ENCODE measurements at regions not wholly inside any gene's neighbourhood (a gene's known extent, or its start where the extent isn't known, plus 50 kb on each side); places are given as distances from the start of the nearest gene placed in this dataset.
A peak's percentile ranks its signal among the peaks of the same experiment; 100 is the strongest.

DNA sequence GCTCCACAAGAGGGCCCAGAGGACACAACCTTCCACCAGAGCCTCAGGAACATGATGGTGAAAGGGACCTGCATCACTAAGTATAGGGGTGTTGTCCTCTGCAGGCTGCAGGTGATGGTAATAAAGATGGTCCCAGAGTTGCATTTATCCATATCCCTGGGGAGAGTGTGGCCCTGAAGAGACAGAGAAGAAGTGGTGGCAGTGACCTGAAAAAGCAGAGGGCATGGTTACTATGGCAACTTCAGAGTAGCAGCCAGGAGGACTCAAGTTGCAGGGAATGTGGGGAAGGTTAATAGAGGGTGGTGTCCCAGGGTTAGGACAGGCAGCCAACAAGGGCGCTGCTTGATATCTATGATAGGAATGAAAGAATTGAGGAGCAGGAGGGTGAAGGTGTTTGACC, 57.1 kb downstream of the HLA-A start:
- DNase-seq, result no peak
- no peaks in the 10 kb centered on the region for H3K36me3 ChIP-seq (ENCODE audit: insufficient read depth, low read length)
- H3K4me1 ChIP-seq (ENCODE audit: insufficient read depth, low read length), result no peaks in the 10 kb centered on the region
- H3K36me3 Mint-ChIP-seq, result no peaks in the 10 kb centered on the region
- CTCF ChIA-PET (ENCODE audit: partially characterized antibody), result no interaction called here
- no peak overlapping the region for H3K4me3 ChIP-seq (ENCODE audit: low read length in 2 of 2)
- intact Hi-C loops (cut with micrococcal nuclease), result no loop called here
- H3K27me3 ChIP-seq (ENCODE audit: insufficient read depth, low read length), result no peaks in the 10 kb centered on the region
- H3K4me3 Mint-ChIP-seq, result no peak overlapping the region
- H3K9me3 Mint-ChIP-seq, result no peaks in the 10 kb centered on the region
- H3K4me1 Mint-ChIP-seq, result peaks cover 0 to 4% (median 0%) of the 10 kb centered on the region in 4 donors
- POLR2A ChIA-PET (ENCODE audit: partially characterized antibody), result no interaction called here
- H3K27me3 Mint-ChIP-seq, result peaks cover 5 to 7% of the 10 kb centered on the region in 2 donors
- no peak overlapping the region for H3K27ac Mint-ChIP-seq
- no peaks in the 10 kb centered on the region for H3K9me3 ChIP-seq (ENCODE audit: control insufficient read depth in 1 of 2, low read length in 2 of 2)
- H3K27ac ChIP-seq (ENCODE audit: low read depth, low read length), result no peak overlapping the region

DNA sequence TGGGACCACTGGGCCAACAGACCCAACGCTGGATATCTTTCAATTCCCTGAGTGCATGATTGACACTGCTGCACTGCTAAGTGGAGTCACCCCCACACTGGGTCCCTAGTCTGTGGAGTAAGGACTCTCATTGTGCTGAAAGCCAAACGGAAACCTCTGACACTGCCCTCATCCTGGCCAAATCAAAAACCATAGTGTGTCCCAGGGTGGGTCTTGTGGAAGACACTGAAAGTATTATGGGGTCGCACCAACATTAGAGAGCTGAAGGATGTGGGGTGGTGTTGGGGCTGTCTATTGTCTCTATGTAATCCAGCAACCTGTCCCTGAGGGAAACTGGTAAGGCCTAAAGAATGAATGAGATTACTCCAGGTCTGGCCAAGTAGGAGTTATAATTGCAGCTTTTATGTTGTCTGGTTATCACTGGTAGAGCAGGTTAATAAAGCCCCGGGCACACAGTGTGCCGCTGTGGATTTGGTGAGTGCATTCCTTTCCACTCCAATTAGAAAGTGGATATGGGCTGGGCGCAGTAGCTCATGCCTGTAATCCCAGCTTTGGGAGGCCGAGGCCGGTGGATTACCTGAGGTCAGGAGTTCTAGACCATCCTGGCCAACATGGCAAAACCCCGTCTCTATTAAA, 57.9 kb downstream of the HLA-A start:
- H3K4me1 ChIP-seq (ENCODE audit: insufficient read depth, low read length), result no peaks in the 10 kb centered on the region
- Mint-ChIP-seq H3K27ac (peak overlapping the region in 1 of 7 donors; percentile 8), H3K4me1 (peaks cover 0 to 6% (median 0%) of the 10 kb centered on the region in 4 donors), H3K4me3 (no peak overlapping the region), H3K27me3 (peaks cover 5 to 10% of the 10 kb centered on the region in 2 donors), H3K36me3 (no peaks in the 10 kb centered on the region), H3K9me3 (no peaks in the 10 kb centered on the region)
- POLR2A ChIA-PET (ENCODE audit: partially characterized antibody), result no interaction called here
- H3K36me3 ChIP-seq (ENCODE audit: insufficient read depth, low read length), result no peaks in the 10 kb centered on the region
- DNase-seq, result no peak
- H3K27me3 ChIP-seq (ENCODE audit: insufficient read depth, low read length), result no peaks in the 10 kb centered on the region
- no peaks in the 10 kb centered on the region for H3K9me3 ChIP-seq (ENCODE audit: control insufficient read depth in 1 of 2, low read length in 2 of 2)
- H3K4me3 ChIP-seq (ENCODE audit: low read length in 2 of 2), result no peak overlapping the region
- H3K27ac ChIP-seq (ENCODE audit: low read depth, low read length), result no peak overlapping the region
- intact Hi-C loops (cut with micrococcal nuclease), result no loop called here
- CTCF ChIA-PET (ENCODE audit: partially characterized antibody), result no interaction called here

DNA sequence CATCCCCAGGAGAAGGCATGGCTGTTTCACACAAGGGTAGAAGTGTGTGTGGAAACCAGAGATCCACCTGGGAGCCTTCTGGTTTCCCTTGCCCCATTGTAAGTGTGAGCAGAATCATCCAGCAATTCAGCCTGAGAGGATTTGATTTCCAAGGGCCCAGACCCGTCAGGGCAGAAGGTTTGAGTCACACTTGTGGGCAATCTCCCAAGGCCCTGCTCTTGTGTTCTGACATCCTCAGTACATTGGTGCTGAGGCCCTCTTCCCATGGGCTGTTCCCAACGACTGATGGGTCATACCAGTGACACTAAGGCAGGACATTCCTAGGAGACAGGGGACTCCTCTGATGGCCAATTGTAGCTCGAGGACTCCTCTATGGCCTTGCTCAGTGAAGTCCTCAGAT, 58.2 kb upstream of the POLR1H start:
- peaks cover 11 to 16% of the 10 kb centered on the region in 2 donors for H3K27me3 Mint-ChIP-seq
- H3K27ac Mint-ChIP-seq, result peak overlapping the region in 1 of 7 donors; percentile 77
- CTCF ChIA-PET (ENCODE audit: partially characterized antibody), result no interaction called here
- no peak overlapping the region for H3K4me3 Mint-ChIP-seq
- Histone ChIP-seq H3K9me3 (ENCODE audit: control insufficient read depth in 1 of 2, low read length in 2 of 2) (no peaks in the 10 kb centered on the region), H3K27ac (ENCODE audit: low read depth, low read length) (no peak overlapping the region), H3K4me1 (ENCODE audit: insufficient read depth, low read length) (peaks cover 19% of the 10 kb centered on the region), H3K36me3 (ENCODE audit: insufficient read depth, low read length) (no peaks in the 10 kb centered on the region), H3K27me3 (ENCODE audit: insufficient read depth, low read length) (peaks cover 17% of the 10 kb centered on the region), H3K4me3 (ENCODE audit: low read length in 2 of 2) (no peak overlapping the region)
- intact Hi-C loops (cut with micrococcal nuclease), result no loop called here
- no peaks in the 10 kb centered on the region for H3K9me3 Mint-ChIP-seq
- H3K36me3 Mint-ChIP-seq, result peaks cover 0 to 2% of the 10 kb centered on the region in 2 donors
- POLR2A ChIA-PET (ENCODE audit: partially characterized antibody), result no interaction called here
- no peak for DNase-seq
- H3K4me1 Mint-ChIP-seq, result peaks cover 13 to 23% (median 19%) of the 10 kb centered on the region in 4 donors

DNA sequence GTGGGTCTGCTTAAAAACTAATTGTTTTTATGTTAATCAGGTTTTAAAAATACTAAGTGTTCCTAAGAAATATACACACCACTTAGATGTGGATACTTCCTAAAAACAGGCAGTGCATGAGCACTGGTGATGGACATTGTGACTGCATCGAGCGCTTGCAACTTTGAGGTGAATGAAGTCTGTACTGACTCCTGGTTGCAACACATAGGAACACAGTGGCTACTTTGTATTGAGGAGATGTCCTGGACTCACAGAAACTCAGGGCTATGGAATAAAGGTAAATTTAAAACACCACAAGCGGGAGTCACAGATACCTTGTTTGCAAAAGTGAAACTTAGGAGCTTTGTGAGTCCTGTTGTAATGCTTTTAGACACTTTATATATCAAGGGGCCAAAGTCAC, 55.6 kb upstream of the POLR1H start:
- Histone ChIP-seq H3K4me1 (ENCODE audit: insufficient read depth, low read length) (peaks cover 19% of the 10 kb centered on the region), H3K36me3 (ENCODE audit: insufficient read depth, low read length) (no peaks in the 10 kb centered on the region), H3K27ac (ENCODE audit: low read depth, low read length) (no peak overlapping the region), H3K27me3 (ENCODE audit: insufficient read depth, low read length) (peaks cover 24% of the 10 kb centered on the region), H3K4me3 (ENCODE audit: low read length in 2 of 2) (no peak overlapping the region), H3K9me3 (ENCODE audit: control insufficient read depth in 1 of 2, low read length in 2 of 2) (no peaks in the 10 kb centered on the region)
- CTCF ChIA-PET (ENCODE audit: partially characterized antibody), result no interaction called here
- H3K4me1 Mint-ChIP-seq, result peaks cover 12 to 24% (median 18%) of the 10 kb centered on the region in 4 donors
- no peaks in the 10 kb centered on the region for H3K9me3 Mint-ChIP-seq
- no peak for DNase-seq
- peaks cover 19 to 23% of the 10 kb centered on the region in 2 donors for H3K27me3 Mint-ChIP-seq
- H3K27ac Mint-ChIP-seq, result no peak overlapping the region
- H3K36me3 Mint-ChIP-seq, result peaks cover 9 to 16% of the 10 kb centered on the region in 2 donors
- intact Hi-C loops (cut with micrococcal nuclease), result no loop called here
- POLR2A ChIA-PET (ENCODE audit: partially characterized antibody), result interaction anchor here (1.1 kb wide), 1 partner anchor 40 kb away, joined by 3 read pairs; no protein-coding TSS in a partner anchor
- H3K4me3 Mint-ChIP-seq, result peak overlapping the region; percentile 14 to 82 (median 70)

DNA sequence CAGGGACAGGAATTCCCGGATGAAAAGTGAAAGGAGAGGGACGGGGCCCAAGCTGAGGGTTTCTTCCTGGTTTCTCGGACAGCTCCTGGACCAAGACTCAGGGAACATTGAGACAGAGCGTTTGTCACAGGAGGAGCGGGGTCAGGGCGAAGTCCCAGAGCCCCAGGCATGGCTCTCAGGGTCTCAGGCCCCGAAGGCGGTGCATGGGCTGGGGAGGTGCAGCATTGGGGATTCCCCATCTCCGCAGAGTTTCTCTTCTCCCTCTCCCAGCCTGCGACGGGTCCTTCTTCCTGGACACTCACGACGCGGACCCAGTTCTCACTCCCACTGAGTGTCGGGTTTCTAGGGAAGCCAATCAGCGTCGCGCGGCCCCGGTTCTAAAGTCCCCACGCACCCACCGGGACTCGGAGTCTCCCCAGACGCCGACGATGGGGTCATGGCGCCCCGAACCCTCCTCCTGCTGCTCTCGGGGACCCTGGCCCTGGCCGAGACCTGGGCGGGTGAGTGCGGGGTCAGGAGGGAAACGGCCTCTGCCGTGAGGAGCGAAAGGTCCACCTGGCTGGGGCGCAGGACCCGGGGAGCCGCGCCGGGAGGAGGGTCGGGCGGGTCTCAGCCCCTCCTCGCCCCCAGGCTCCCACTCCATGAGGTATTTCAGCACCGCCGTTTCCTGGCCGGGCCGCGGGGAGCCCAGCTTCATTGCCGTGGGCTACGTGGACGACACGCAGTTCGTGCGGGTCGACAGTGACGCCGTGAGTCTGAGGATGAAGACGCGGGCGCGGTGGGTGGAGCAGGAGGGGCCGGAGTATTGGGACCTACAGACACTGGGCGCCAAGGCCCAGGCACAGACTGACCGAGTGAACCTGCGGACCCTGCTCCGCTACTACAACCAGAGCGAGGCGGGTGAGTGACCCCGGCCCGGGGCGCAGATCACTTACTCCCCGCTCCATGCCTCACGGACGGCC, 54.6 kb upstream of the POLR1H start:
- ChIA-PET CTCF (ENCODE audit: partially characterized antibody) (no interaction called here), POLR2A (ENCODE audit: partially characterized antibody) (interaction anchor here (1.1 kb wide), 1 partner anchor 41 kb away, joined by 3 read pairs; no protein-coding TSS in a partner anchor)
- Mint-ChIP-seq H3K9me3 (no peaks in the 10 kb centered on the region), H3K36me3 (peaks cover 12 to 26% of the 10 kb centered on the region in 2 donors), H3K27ac (peak overlapping the region in 2 of 7 donors; percentile 35 to 52), H3K27me3 (peaks cover 19 to 23% of the 10 kb centered on the region in 2 donors), H3K4me1 (peaks cover 12 to 24% (median 18%) of the 10 kb centered on the region in 4 donors), H3K4me3 (peak overlapping the region; percentile 73 to 83 (median 80))
- intact Hi-C loops (cut with micrococcal nuclease), result no loop called here
- Histone ChIP-seq H3K9me3 (ENCODE audit: control insufficient read depth in 1 of 2, low read length in 2 of 2) (no peaks in the 10 kb centered on the region), H3K27ac (ENCODE audit: low read depth, low read length) (no peak overlapping the region), H3K36me3 (ENCODE audit: insufficient read depth, low read length) (no peaks in the 10 kb centered on the region), H3K4me3 (ENCODE audit: low read length in 2 of 2) (peak overlapping the region; percentile 43 to 47), H3K27me3 (ENCODE audit: insufficient read depth, low read length) (peaks cover 24% of the 10 kb centered on the region), H3K4me1 (ENCODE audit: insufficient read depth, low read length) (peaks cover 19% of the 10 kb centered on the region)
- DNase-seq, result peak in 3 of 5 donors; percentile 11 to 20 (median 15)

DNA sequence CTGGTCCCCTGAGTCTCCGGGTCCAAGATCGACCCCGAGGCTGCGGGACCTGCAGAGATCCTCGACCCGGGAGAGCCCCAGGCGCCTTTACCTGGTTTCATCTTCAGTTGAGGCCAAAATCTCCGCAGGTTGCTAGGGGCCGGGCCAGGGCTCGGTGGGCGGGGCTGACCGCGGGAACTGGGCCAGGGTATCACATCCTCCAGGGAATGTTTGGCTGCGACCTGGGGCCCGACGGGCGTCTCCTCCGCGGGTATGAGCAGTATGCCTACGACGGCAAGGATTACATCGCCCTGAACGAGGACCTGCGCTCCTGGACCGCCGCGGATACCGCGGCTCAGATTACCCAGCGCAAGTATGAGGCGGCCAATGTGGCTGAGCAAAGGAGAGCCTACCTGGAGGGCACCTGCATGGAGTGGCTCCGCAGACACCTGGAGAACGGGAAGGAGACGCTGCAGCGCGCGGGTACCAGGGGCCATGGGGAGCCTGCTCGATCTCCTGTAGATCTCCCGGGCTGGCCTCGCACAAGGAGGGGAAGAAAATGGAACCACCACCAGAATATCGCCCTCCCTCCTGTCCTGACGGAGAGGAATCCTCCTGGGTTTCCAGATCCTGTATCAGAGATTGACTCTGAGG, 53.8 kb upstream of the POLR1H start:
- DNase-seq, result peak in 4 of 5 donors; percentile 1 to 24 (median 15)
- no peaks in the 10 kb centered on the region for H3K9me3 ChIP-seq (ENCODE audit: control insufficient read depth in 1 of 2, low read length in 2 of 2)
- H3K4me3 Mint-ChIP-seq, result peak overlapping the region; percentile 73 to 83 (median 80)
- CTCF ChIA-PET (ENCODE audit: partially characterized antibody), result no interaction called here
- peaks cover 12 to 32% of the 10 kb centered on the region in 2 donors for H3K36me3 Mint-ChIP-seq
- peaks cover 19 to 23% of the 10 kb centered on the region in 2 donors for H3K27me3 Mint-ChIP-seq
- H3K36me3 ChIP-seq (ENCODE audit: insufficient read depth, low read length), result no peaks in the 10 kb centered on the region
- peaks cover 24% of the 10 kb centered on the region for H3K27me3 ChIP-seq (ENCODE audit: insufficient read depth, low read length)
- H3K9me3 Mint-ChIP-seq, result no peaks in the 10 kb centered on the region
- H3K27ac Mint-ChIP-seq, result peak overlapping the region in 4 of 7 donors; percentile 37 to 88 (median 56)
- peaks cover 12 to 24% (median 18%) of the 10 kb centered on the region in 4 donors for H3K4me1 Mint-ChIP-seq
- no peak overlapping the region for H3K27ac ChIP-seq (ENCODE audit: low read depth, low read length)
- peaks cover 19% of the 10 kb centered on the region for H3K4me1 ChIP-seq (ENCODE audit: insufficient read depth, low read length)
- intact Hi-C loops (cut with micrococcal nuclease), result no loop called here
- POLR2A ChIA-PET (ENCODE audit: partially characterized antibody), result no interaction called here
- peak overlapping the region; percentile 43 to 47 for H3K4me3 ChIP-seq (ENCODE audit: low read length in 2 of 2)

DNA sequence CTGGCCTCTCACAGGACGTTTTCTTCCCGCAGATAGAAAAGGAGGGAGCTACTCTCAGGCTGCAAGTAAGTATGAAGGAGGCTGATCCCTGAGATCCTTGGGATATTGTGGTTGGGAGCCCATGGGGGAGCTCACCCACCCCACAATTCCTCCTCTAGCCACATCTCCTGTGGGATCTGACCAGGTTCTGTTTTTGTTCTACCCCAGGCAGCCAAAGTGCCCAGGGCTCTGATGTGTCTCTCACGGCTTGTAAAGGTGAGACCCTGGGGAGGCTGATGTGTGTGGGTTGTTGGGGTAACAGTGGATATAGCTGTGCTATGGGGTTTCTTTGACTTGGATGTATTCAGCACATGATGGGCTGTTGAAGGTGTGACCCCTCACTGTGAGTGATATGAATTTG, 52.0 kb upstream of the POLR1H start:
- Histone ChIP-seq H3K36me3 (ENCODE audit: insufficient read depth, low read length) (no peaks in the 10 kb centered on the region), H3K27me3 (ENCODE audit: insufficient read depth, low read length) (peaks cover 24% of the 10 kb centered on the region), H3K9me3 (ENCODE audit: control insufficient read depth in 1 of 2, low read length in 2 of 2) (no peaks in the 10 kb centered on the region), H3K4me1 (ENCODE audit: insufficient read depth, low read length) (peaks cover 19% of the 10 kb centered on the region), H3K27ac (ENCODE audit: low read depth, low read length) (no peak overlapping the region), H3K4me3 (ENCODE audit: low read length in 2 of 2) (no peak overlapping the region)
- peaks cover 18 to 32% of the 10 kb centered on the region in 2 donors for H3K36me3 Mint-ChIP-seq
- intact Hi-C loops (cut with micrococcal nuclease), result no loop called here
- H3K4me1 Mint-ChIP-seq, result peaks cover 12 to 24% (median 18%) of the 10 kb centered on the region in 4 donors
- ChIA-PET CTCF (ENCODE audit: partially characterized antibody) (interaction anchor here (1.1 to 6.6 kb wide), 2 partner anchors 157 to 161 kb away, joined by 3 to 37 read pairs; no protein-coding TSS in a partner anchor), POLR2A (ENCODE audit: partially characterized antibody) (no interaction called here)
- no peak for DNase-seq
- no peak overlapping the region for H3K27ac Mint-ChIP-seq
- H3K9me3 Mint-ChIP-seq, result no peaks in the 10 kb centered on the region
- no peak overlapping the region for H3K4me3 Mint-ChIP-seq
- peaks cover 19 to 23% of the 10 kb centered on the region in 2 donors for H3K27me3 Mint-ChIP-seq

Measured in CD4-positive, alpha-beta memory T cell (primary cell).